SU-DHL-6 (cell line): ENCODE measurements at regions not wholly inside any gene's neighbourhood (a gene's known extent, or its start where the extent isn't known, plus 50 kb on each side); places are given as distances from the start of the nearest gene placed in this dataset.

Experiments used
- H2AFZ ChIP-seq: fragments of 200-600 bp; sonication (generic); 2 replicates; pipeline ENCODE4 v1.6.1; 2014; ENCODE audit warnings: low read depth, mild to moderate bottlenecking, moderate library complexity, mixed read lengths, antibody characterized with exemption, low read length; ENCODE audit not compliant: severe bottlenecking
- H3F3A ChIP-seq: fragments of 200-600 bp; shearing (Covaris generic); 2 replicates; pipeline ENCODE4 v1.6.0; 2016; ENCODE audit warnings: antibody characterized with exemption, mild to moderate bottlenecking; ENCODE audit not compliant: insufficient read depth
- H3K27ac ChIP-seq: fragments of 200-600 bp; sonication (generic); 2 replicates; pipeline ENCODE4 v1.5.1; 2016; ENCODE audit warnings: low read depth, mild to moderate bottlenecking, low read length, moderate library complexity, mixed read lengths
- H3K27me3 ChIP-seq: fragments of 200-600 bp; sonication (generic), shearing (Covaris generic); 2 replicates; pipeline ENCODE4 v1.6.0; 2014; ENCODE audit warnings: mild to moderate bottlenecking, low read length
- H3K36me3 ChIP-seq: fragments of 200-600 bp; sonication (generic); 2 replicates; pipeline ENCODE4 v1.6.1; 2014; ENCODE audit warnings: mild to moderate bottlenecking, low read length, mixed read lengths
- H3K4me2 ChIP-seq: fragments of 300-600, 200-600 bp; shearing (Covaris generic), sonication (generic); 2 replicates; pipeline ENCODE4 v1.6.0; 2014; ENCODE audit warnings: low read length, low read depth, mild to moderate bottlenecking; ENCODE audit not compliant: poor library complexity, severe bottlenecking
- H3K4me3 ChIP-seq: fragments of 200-600 bp; sonication (generic); 2 replicates; pipeline ENCODE4 v1.5.1; 2014; ENCODE audit warnings: antibody characterized with exemption, low read length, mild to moderate bottlenecking, mixed read lengths; ENCODE audit not compliant: insufficient read depth, poor library complexity, severe bottlenecking
- H3K79me2 ChIP-seq: fragments of 200-600 bp; sonication (generic); 2 replicates; pipeline ENCODE4 v1.6.1; 2014; ENCODE audit warnings: mild to moderate bottlenecking, low read length, moderate library complexity; ENCODE audit not compliant: insufficient read depth
- H3K9ac ChIP-seq: fragments of 200-600 bp; sonication (generic); 2 replicates; pipeline ENCODE4 v1.7.0; 2014; ENCODE audit warnings: mild to moderate bottlenecking, low read length
- H3K9me2 ChIP-seq: fragments of 200-600 bp; sonication (generic); replicated peaks from 2 replicates; pipeline ENCODE4 v1.6.1; 2014; ENCODE audit warnings: low read length; ENCODE audit not compliant: insufficient read depth
- H3K9me3 ChIP-seq: fragments of 200-600 bp; sonication (generic); 2 replicates; pipeline ENCODE4 v1.6.1; 2014; ENCODE audit warnings: low read length, mixed read lengths; ENCODE audit not compliant: insufficient read depth
- H4K20me1 ChIP-seq: fragments of 200-600 bp; sonication (generic); 2 replicates; pipeline ENCODE4 v1.6.1; 2014; ENCODE audit warnings: low read depth, mild to moderate bottlenecking, antibody characterized with exemption, low read length, moderate library complexity, mixed read lengths
- CTCF ChIP-seq: fragments of 200-600 bp; sonication (generic); IDR thresholded peaks from one replicate; pipeline ENCODE4 v1.5.1; 2017; ENCODE audit warnings: antibody characterized with exemption, mild to moderate bottlenecking, low read length, moderate library complexity; ENCODE audit not compliant: insufficient read depth, poor library complexity, severe bottlenecking
- EZH2phosphoT487 ChIP-seq: fragments of 200-600 bp; sonication (generic), shearing (Covaris generic); conservative IDR thresholded peaks from 2 replicates; pipeline ENCODE4 v1.6.1; 2018; ENCODE audit warnings: mild to moderate bottlenecking, antibody characterized with exemption, low read length, moderate library complexity, mixed read lengths

- Histone ChIP-seq H4K20me1 (no peaks in the 10 kb centered on the region), H3K9me3 (no peaks in the 10 kb centered on the region), H3K9ac (no peak overlapping the region), H3K27me3 (no peaks in the 10 kb centered on the region), H3K36me3 (no peaks in the 10 kb centered on the region), H3K4me3 (no peak overlapping the region), H2AFZ (no peak overlapping the region), H3K9me2 (no peaks in the 10 kb centered on the region), H3K79me2 (no peaks in the 10 kb centered on the region), H3K27ac (no peak overlapping the region), H3K4me2 (no peak overlapping the region), H3F3A (no peaks in the 10 kb centered on the region)
- TF ChIP-seq CTCF (no peak), EZH2phosphoT487 (no peak)
Measured at GRCh38 chr15:77746254-77747174, 113.8 kb upstream of the LINGO1 start.

- Histone ChIP-seq H3K36me3 (no peaks in the 10 kb centered on the region), H3K9me2 (no peaks in the 10 kb centered on the region), H4K20me1 (no peaks in the 10 kb centered on the region), H3K9ac (no peak overlapping the region), H3K79me2 (no peaks in the 10 kb centered on the region), H3K4me2 (no peak overlapping the region), H3K27me3 (no peaks in the 10 kb centered on the region), H3K4me3 (no peak overlapping the region), H3F3A (no peaks in the 10 kb centered on the region), H3K27ac (no peak overlapping the region), H3K9me3 (no peaks in the 10 kb centered on the region), H2AFZ (no peak overlapping the region)
- TF ChIP-seq CTCF (no peak), EZH2phosphoT487 (no peak)
Measured at GRCh38 chr15:77744398-77744797, 111.7 kb upstream of the LINGO1 start.

- no peak overlapping the region for H3K9ac ChIP-seq
- no peaks in the 10 kb centered on the region for H3K79me2 ChIP-seq
- no peaks in the 10 kb centered on the region for H3K36me3 ChIP-seq
- TF ChIP-seq EZH2phosphoT487 (no peak), CTCF (no peak)
- no peaks in the 10 kb centered on the region for H3K9me2 ChIP-seq
- no peak overlapping the region for H2AFZ ChIP-seq
- H4K20me1 ChIP-seq = no peaks in the 10 kb centered on the region
- H3K4me2 ChIP-seq = no peak overlapping the region
- H3K27ac ChIP-seq = no peak overlapping the region
- H3K27me3 ChIP-seq = no peaks in the 10 kb centered on the region
- H3K4me3 ChIP-seq = no peak overlapping the region
- no peaks in the 10 kb centered on the region for H3K9me3 ChIP-seq
- H3F3A ChIP-seq = no peaks in the 10 kb centered on the region
Measured at GRCh38 chr15:77742570-77742969, 109.9 kb upstream of the LINGO1 start.
